MM.1S (cell line): ENCODE measurements at regions not wholly inside any gene's neighbourhood (a gene's known extent, or its start where the extent isn't known, plus 50 kb on each side); places are given as distances from the start of the nearest gene placed in this dataset.

ENCODE experiments used
- DNase-seq: peaks from one replicate; pipeline ENCODE4 v3.0.0-alpha.2; 2015
- H2AFZ ChIP-seq: fragments of 300-600 bp; sonication (generic); 2 replicates; pipeline ENCODE4 v1.6.0; 2016; ENCODE audit warnings: antibody characterized with exemption, low read length
- H3F3A ChIP-seq: fragments of 300-600 bp; sonication (generic); 2 replicates; pipeline ENCODE4 v1.6.1; 2016; ENCODE audit warnings: mild to moderate bottlenecking, antibody characterized with exemption, low read length, moderate library complexity, mixed read lengths; ENCODE audit not compliant: insufficient read depth
- H3K27ac ChIP-seq: fragments of 300-600 bp; sonication (generic); 2 replicates; pipeline ENCODE4 v1.5.1; 2016; ENCODE audit warnings: mild to moderate bottlenecking, low read length
- H3K27me3 ChIP-seq: fragments of 300-600 bp; sonication (generic); replicated peaks from 2 replicates; pipeline ENCODE4 v1.6.0; 2016; ENCODE audit warnings: low read length; ENCODE audit not compliant: insufficient read depth
- H3K36me3 ChIP-seq: fragments of 300-600 bp; sonication (generic); replicated peaks from 2 replicates; pipeline ENCODE4 v1.6.1; 2016; ENCODE audit warnings: mild to moderate bottlenecking, low read length, mixed read lengths; ENCODE audit not compliant: insufficient read depth
- H3K4me1 ChIP-seq: fragments of 300-600 bp; sonication (generic); 2 replicates; pipeline ENCODE4 v1.6.1; 2016; ENCODE audit warnings: low read length, mixed read lengths
- H3K4me2 ChIP-seq: fragments of 300-600 bp; sonication (generic); 2 replicates; pipeline ENCODE4 v1.6.0; 2016; ENCODE audit warnings: low read depth, low read length
- H3K4me3 ChIP-seq: fragments of 300-600 bp; sonication (generic); 2 replicates; pipeline ENCODE4 v1.5.1; 2016; ENCODE audit warnings: low read length, mixed read lengths
- H3K79me2 ChIP-seq: fragments of 300-600 bp; sonication (generic); 2 replicates; pipeline ENCODE4 v1.6.1; 2016; ENCODE audit warnings: mixed run types, low read length, mixed read lengths
- H3K9ac ChIP-seq: fragments of 300-600 bp; sonication (generic); 2 replicates; pipeline ENCODE4 v1.6.1; 2016; ENCODE audit warnings: low read length, mixed read lengths
- H3K9me2 ChIP-seq: fragments of 300-600 bp; sonication (generic); replicated peaks from 2 replicates; pipeline ENCODE4 v1.6.1; 2016; ENCODE audit warnings: mild to moderate bottlenecking, low read length, mixed read lengths; ENCODE audit not compliant: insufficient read depth
- H3K9me3 ChIP-seq: fragments of 300-600 bp; sonication (generic); replicated peaks from 2 replicates; pipeline ENCODE4 v1.6.1; 2016; ENCODE audit warnings: mild to moderate bottlenecking, low read length, mixed read lengths; ENCODE audit not compliant: insufficient read depth
- H4K20me1 ChIP-seq: fragments of 300-600 bp; sonication (generic); 2 replicates; pipeline ENCODE4 v1.6.1; 2016; ENCODE audit warnings: mild to moderate bottlenecking, low read length, moderate library complexity, mixed read lengths; ENCODE audit not compliant: insufficient read depth
- CTCF ChIP-seq: fragments of 300-600 bp; sonication (generic); IDR thresholded peaks from 2 replicates; pipeline ENCODE4 v1.5.1; 2016; ENCODE audit warnings: antibody characterized with exemption, low read length, mixed read lengths
- EZH2 ChIP-seq: fragments of 300-600 bp; sonication (generic); optimal IDR thresholded peaks from 2 replicates; pipeline ENCODE3; 2017; ENCODE audit warnings: low read depth, mild to moderate bottlenecking, antibody characterized with exemption, low read length, mixed read lengths
- EZH2phosphoT487 ChIP-seq: fragments of 300-600 bp; sonication (generic); IDR thresholded peaks from 2 replicates; pipeline ENCODE4 v1.6.1; 2018; ENCODE audit warnings: antibody characterized with exemption, low read length

DNA sequence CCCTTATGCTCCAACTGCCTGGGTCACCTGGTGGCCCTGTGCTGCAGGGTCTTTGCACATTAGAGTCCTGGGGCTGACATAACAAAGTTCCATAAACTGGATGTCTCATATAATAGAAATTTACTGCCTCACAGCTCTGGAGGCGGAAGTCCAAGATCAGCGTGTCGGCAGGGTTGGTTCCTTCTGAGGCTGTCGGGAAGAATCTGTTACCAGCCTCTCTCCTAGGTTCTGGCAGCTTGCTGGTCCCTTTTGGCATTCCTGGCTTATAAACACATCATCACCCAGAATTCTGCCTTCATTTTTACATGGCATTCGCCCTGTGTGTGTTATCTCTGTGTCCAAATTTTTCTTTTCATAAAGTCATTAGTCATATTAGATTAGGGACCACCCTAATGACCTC, 170.5 kb downstream of the NDUFA10 start:
- no peaks in the 10 kb centered on the region for H3K79me2 ChIP-seq
- H3K9me2 ChIP-seq = no peaks in the 10 kb centered on the region
- no peaks in the 10 kb centered on the region for H3K4me1 ChIP-seq
- H3K36me3 ChIP-seq = no peaks in the 10 kb centered on the region
- H3K27ac ChIP-seq = no peak overlapping the region
- TF ChIP-seq CTCF = no peak
- no peak for TF ChIP-seq EZH2
- DNase-seq = no peak
- no peaks in the 10 kb centered on the region for H3K9me3 ChIP-seq
- H3K4me2 ChIP-seq = no peak overlapping the region
- H3K27me3 ChIP-seq = no peaks in the 10 kb centered on the region
- no peaks in the 10 kb centered on the region for H4K20me1 ChIP-seq
- no peaks in the 10 kb centered on the region for H3F3A ChIP-seq
- no peak overlapping the region for H3K9ac ChIP-seq
- no peak overlapping the region for H3K4me3 ChIP-seq
- no peak overlapping the region for H2AFZ ChIP-seq

DNA sequence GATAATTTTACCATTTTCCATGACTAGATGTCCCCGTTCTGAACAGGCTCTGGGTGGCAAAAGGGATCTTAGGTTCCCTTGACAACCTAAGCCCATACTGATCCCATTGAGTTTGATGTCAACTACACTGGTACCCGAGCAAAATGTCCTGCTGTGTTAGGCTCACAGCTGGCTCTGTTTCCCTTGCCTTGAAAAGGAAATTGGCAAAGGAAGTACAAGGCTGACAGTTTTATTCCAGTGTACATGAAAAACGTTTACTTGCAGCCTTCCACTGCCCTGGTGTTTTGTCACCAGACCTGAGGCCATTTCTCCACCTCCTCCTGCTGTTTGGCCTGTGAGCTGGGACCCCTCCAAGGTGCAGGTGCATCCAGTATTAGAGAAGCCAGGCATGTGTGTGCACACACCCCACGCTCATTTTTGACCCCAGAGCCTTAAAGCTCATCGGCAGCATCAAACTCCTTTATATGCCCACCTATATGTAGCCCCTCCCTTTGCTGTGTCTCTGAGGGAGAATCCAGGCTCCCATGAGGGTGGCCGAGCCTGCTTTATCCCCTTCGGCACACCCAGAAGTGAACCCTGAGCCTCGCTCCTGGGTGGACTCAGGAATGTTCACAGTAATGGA, 171.3 kb downstream of the NDUFA10 start:
- Histone ChIP-seq H3K4me3 (no peak overlapping the region), H3K79me2 (no peaks in the 10 kb centered on the region), H4K20me1 (no peaks in the 10 kb centered on the region), H3K4me1 (no peaks in the 10 kb centered on the region), H3K27ac (no peak overlapping the region), H2AFZ (no peak overlapping the region), H3K4me2 (no peak overlapping the region), H3F3A (no peaks in the 10 kb centered on the region), H3K9me3 (no peaks in the 10 kb centered on the region), H3K9ac (no peak overlapping the region), H3K27me3 (no peaks in the 10 kb centered on the region), H3K36me3 (no peaks in the 10 kb centered on the region), H3K9me2 (no peaks in the 10 kb centered on the region)
- TF ChIP-seq CTCF (no peak), EZH2 (no peak), EZH2phosphoT487 (no peak)
- DNase-seq = no peak

DNA sequence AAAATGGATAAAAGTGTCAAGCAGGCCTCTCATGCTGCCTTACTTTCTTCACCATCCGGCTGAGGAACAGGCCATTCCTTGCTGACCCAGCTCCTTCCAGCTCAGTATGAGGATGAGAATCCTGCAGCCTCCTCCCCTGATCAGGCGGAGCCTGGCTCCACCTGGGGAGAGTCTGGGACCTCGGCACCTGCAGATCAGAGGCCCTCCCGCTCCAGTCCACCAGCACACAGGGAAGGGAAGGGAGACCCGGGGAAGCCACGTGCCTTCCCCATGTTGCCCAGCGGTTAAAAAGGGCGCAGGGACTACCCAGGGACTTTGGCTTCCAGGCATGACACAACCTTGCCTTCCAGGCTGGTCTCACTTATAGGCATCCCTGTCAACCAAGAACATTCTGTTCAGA, 172.0 kb downstream of the NDUFA10 start:
- Histone ChIP-seq H3K4me3 (no peak overlapping the region), H3K4me2 (no peak overlapping the region), H3K36me3 (no peaks in the 10 kb centered on the region), H3F3A (no peaks in the 10 kb centered on the region), H3K9ac (no peak overlapping the region), H3K9me3 (no peaks in the 10 kb centered on the region), H3K9me2 (no peaks in the 10 kb centered on the region), H3K27me3 (no peaks in the 10 kb centered on the region), H2AFZ (no peak overlapping the region), H3K4me1 (no peaks in the 10 kb centered on the region), H4K20me1 (no peaks in the 10 kb centered on the region), H3K79me2 (no peaks in the 10 kb centered on the region), H3K27ac (no peak overlapping the region)
- TF ChIP-seq EZH2 = no peak
- TF ChIP-seq CTCF = no peak
- no peak for TF ChIP-seq EZH2phosphoT487
- no peak for DNase-seq
